NCI-H524 treated with DMSO at 0.1 percent for 48 hours (cell line): ENCODE measurements at regions not wholly inside any gene's neighbourhood (a gene's known extent, or its start where the extent isn't known, plus 50 kb on each side); places are given as distances from the start of the nearest gene placed in this dataset.
"Not testable (repeated sequence)": the region's sequence is repeated elsewhere in the genome, so short reads cannot be mapped to it uniquely, and the experiment has no call there.

Experiments used
- DNase-seq: peaks from one replicate; lab custom pipeline; 2025; lab: John Stamatoyannopoulos, UW

DNA sequence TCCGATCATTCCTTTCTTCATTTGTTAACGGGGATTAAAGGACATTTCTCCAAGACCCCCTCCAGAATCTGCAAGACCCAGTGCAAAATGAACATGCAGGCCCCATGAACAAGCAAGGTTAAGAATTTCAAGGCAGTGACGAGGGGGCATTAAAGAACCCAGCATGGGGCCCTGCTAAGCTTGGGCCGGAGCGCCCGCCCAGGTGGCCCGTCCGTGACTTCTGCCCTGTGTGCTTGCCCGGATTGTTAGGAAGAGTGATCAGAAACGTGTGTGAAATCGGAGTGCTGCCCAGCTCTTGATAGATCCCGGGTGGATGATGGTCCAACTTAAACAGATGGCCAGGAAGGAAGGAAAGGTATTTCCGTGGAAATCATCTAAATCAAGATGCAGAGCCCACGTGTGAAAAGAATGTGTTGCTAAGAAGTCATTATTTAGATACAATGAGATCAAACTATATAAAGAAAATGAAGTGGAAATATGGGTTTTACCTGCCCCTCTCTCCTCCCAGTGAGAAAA lies 213.6 kb downstream of the KLF6 start:
- DNase-seq, result no peak

GRCh38 chr10:3570855-3571266 lies 214.1 kb downstream of the KLF6 start:
- DNase-seq, result no peak

DNA sequence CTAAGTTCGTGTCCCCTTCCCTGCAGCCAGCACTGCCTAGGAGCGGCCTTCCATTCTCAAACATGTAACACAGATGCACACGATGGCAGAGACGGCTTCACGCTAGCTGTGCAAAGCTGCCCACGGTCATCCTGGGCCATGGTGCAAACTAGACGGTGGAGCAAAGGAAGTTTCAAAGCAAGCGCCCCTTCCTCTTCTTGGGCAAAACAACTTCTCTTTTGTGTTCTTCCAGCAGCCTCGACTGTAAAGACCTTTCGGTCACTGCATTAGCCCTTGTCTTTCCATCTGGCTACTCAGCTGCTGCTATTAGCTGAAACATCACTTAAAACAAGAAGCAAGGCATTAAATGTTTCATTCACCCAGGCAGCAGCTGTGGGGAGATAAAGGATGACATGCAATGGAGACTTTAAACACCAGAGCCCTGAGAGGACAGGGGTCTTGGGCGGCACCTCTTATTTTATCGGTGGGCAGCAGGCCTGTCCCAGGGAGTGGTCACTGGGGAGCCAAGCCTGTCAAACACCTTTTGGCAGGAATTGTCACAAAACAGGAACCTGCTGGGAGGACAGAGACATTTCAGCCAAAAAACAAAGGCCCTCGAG lies 214.8 kb downstream of the KLF6 start:
- no peak for DNase-seq

DNA sequence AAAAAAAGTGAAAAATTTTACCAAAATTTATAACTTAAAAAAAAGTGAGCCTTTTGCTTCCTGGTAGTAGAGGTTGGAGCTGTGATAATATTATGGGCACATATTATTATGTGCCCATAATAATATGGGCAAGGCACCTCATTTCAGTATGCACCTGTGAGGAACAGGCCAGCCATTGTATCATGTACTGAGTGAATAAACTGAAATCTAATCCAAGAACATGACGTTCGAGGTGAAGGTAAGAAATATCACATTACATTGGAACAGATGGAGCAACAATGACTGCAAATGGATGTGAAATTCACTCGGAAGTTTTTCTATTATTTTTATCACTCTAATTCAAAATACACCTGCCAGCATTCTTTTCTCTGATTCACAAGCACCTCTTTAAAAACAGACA lies 216.0 kb downstream of the KLF6 start:
- no peak for DNase-seq

DNA sequence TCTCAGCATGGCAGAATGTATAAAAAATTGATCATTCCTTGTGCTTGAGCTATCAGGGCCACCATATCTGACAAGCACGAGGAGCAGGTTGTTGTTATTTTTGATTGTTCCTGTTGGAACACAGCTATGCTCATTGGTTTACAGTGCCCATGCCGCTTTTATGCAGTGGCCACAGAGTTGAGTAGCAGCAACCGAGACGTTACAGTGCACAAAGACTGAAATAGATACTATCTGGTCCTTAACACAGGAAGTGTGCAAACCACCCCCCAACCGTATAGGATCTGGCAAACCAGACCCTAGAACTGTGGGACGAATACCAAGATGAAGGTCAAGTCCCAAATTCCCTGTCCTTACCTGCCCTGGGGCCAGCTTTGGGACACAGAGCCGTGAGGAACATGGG lies 216.6 kb downstream of the KLF6 start:
- no peak for DNase-seq

DNA sequence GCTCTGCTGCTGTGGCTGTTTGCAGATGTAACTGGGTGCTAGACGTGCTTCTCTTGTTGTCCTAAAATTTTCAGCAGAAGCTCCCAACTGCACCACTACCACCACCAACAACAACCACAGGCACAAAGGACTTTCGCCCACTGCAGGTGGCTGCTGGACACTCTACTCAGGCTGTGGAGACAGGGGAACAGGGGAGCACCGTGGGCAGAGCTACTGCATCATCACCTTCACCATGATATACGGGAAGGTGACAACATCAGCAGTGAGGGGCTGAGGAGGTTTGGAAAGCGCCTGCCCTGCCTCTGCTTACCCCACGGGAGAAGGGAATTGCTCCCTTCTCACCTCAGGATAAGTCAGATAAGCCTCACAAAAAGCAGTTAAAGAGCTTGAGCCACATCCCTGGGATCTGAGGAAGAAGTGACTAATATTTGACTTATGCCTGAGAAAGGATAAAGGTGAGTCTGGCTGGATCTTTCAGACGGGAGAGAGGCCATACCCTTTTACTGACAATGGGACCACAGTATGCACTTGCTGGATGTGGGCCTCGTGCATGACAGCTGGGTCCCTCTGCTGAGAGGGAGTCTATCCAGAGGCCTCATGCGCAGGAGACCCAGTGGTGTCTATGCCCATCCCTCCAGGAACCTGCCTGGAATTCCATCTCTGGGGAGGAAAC lies 217.6 kb downstream of the KLF6 start:
- no peak for DNase-seq

DNA sequence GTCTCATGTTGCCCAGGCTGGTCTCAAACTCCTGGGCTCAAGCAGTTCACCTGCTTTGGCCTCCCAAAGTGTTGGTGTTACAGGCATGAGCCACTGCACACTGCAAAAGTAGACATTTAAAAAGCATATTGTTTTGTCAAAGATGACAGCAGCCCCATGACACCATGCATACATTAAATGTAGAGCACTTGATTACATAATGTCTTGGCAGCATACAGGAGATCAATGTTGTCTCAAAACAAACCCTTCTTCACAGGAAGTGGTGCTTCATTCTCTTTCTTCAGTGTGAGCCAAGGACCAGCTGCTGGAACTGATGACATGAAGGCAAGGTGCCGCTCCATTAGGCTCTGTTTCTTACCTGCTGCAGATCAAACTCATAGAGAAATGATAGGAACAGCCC lies 218.4 kb downstream of the KLF6 start:
- DNase-seq, result no peak

DNA sequence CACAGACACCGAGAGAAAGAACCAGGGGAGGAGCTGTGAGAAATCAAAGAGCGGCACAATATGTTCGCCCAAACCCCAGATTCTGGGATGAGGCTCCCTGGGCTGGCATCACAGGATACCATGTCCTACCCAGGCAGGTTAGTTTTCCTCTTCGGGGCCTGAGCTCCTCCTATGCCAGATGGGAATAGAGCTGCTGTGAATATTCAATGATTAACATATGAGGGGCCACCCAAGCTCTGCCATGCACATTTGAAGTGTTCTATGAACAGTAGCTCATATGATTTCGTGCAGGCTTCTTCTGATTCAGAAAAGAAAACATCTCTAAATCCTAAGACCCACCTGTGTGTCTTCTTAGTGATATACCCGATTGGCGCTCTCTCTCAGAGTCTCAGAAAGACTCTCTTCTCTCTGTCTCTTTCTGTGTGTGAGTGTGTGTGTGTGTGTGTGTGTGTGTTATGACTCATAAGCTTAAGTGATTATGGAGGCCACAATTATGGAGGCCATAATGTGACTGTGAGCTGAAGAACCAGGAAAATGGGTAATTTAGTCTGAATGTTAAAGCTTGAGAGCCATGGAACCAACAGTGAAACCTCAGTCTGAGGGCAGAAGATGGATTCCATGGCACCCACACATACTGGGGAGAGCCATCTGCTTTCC lies 220.5 kb downstream of the KLF6 start:
- DNase-seq, result no peak

- DNase-seq, result no peak
These were observed 221.7 kb downstream of the KLF6 start for GRCh38 chr10:3563298-3563697.

DNA sequence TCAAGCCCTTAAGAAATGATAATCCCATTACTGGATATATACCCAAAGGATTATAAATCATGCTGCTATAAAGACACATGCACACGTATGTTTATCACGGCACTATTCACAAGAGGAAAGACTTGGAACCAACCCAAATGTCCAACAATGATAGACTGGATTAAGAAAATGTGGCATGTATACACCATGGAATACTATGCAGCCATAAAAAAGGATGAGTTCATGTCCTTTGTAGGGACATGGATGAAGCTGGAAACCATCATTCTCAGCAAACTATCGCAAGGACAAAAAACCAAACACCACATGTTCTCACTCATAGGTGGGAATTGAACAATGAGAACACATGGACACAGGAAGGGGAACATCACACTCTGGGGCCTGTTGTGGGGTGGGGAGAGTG lies 224.4 kb downstream of the KLF6 start:
- DNase-seq, result not testable (repeated sequence)

GRCh38 chr10:3559527-3559926 lies 225.5 kb downstream of the KLF6 start:
- DNase-seq, result no peak

DNA sequence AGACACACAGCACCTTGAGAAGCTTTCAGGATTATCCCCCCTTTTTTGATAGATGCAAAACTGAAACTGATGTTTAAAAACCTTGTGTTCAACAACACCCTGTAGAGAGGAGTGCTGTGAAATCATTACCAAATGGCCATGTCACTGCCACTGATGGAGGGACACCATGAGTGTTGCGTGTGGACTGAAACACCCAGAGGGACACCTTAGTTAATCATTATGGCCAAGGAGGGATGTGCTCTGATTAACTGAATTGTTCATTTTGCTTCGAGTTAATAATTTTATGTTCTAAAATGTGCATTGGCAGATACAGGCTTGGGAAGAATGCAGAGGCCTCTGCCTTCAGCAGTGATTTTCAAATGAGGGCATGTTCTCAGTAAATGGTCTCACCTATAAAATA lies 226.0 kb downstream of the KLF6 start:
- no peak for DNase-seq

DNA sequence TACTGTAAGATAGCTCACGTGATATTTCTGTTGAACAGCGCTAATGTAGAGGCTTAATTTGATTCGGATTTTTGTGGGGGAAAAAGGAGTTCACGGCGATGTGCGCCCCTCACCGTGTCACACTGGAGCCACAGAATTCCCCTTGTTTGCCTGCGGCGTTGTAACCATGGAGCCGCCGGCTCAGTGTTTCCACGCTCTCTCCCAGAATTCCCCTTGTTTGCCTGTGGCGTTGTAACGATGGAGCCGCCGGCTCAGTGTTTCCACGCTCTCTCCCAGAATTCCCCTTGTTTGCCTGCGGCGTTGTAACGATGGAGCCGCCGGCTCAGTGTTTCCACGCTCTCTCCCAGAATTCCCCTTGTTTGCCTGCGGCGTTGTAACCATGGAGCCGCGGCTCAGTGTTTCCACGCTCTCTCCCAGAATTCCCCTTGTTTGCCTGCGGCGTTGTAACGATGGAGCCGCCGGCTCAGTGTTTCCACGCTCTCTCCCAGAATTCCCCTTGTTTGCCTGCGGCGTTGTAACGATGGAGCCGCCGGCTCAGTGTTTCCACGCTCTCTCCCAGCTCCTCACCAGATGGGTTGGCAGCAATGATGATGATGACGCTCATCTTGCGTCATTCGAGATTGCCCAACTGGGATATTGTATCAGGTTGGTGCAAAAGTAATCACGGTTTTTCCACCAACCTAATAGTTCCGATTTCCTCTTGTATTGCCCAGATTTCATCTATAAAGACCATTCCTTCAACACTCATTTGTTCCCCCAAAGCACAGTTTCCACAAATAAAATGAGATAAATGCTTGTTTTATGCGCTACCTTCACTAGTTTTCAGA lies 228.6 kb downstream of the KLF6 start:
- DNase-seq, result not testable (repeated sequence)

- no peak for DNase-seq
These were observed 230.9 kb downstream of the KLF6 start for GRCh38 chr10:3554121-3554522.

GRCh38 chr10:3552281-3552680 lies 232.7 kb downstream of the KLF6 start:
- DNase-seq, result no peak

- no peak for DNase-seq
These were observed 233.2 kb downstream of the KLF6 start for GRCh38 chr10:3551761-3552160.

- no peak for DNase-seq
These were observed 235.9 kb downstream of the KLF6 start for GRCh38 chr10:3549118-3549517.

DNA sequence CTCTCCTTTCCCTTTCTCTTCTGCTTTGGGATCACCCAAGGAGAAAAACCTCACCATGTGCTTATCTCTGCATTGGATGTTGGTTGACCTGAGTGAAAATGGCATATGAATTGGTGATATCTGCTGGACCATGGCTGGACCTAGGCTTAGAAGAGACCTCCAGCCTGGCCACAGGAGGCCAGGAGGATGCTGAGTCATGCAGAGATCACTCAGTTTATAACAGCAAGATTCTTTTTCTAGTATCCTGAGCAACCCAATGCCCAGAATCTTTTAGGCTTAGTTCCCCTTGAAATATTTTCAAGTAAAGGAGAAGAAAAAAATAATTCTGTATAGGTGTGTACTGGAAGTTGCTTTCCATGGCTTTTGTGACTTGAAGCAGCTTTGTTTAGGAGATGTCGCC lies 236.3 kb downstream of the KLF6 start:
- no peak for DNase-seq

DNA sequence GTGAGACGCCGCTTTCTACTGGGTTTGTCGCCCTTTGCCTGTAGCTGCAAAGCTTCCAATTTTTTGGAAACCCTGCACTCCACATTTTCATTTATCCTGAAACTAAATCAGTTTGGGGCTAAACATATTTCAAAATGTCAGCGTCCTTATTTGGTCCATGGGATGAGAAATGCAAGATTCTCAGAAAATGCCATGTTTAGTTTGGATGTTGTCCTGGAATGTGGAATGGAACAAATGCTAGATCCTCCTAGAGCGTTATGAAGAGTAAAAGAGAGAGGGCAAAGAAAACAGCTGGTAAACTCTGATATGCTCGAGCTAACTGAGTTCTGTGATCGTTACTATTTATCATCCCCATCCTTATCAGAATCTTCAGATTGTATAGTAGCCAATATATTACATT lies 236.9 kb downstream of the KLF6 start:
- DNase-seq, result no peak

- DNase-seq, result no peak
These were observed 240.4 kb downstream of the KLF6 start for GRCh38 chr10:3544561-3544960.

DNA sequence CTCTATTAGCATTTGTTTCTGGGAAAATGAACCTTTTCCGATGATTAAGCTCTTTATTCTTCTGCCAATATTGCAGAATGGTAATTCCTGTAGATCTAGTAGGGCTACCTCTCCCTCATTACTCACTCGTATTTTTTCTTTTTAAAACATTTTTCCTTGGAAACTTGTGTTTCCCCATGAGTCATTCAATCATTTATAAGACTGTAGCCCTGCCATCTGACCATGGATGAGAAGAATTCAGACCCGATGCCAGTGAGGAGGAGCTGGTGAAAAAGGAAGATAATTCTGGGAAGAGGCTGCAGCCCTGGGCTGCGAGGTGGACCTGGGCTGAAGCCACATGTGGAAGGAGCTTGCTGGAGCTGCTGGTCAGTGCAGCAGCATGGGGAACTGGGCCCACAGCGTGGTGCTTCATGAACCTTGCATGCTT lies 242.8 kb downstream of the KLF6 start:
- no peak for DNase-seq

- no peak for DNase-seq
These were observed 245.2 kb downstream of the KLF6 start for GRCh38 chr10:3539696-3540383.
